OCI-LY7 (cell line): ENCODE measurements at regions not wholly inside any gene's neighbourhood (a gene's known extent, or its start where the extent isn't known, plus 50 kb on each side); places are given as distances from the start of the nearest gene placed in this dataset.

ENCODE experiments used
- BruUV-seq: library from RNA; stranded (reverse); fragments of 400-500 nt; replicated peaks from 2 replicates; lab custom pipeline; 2021; lab: Mats Ljungman, UMichigan
- CTCF ChIA-PET: fragments of 300-600 bp; sonication (Branson Sonifier 250); formaldehyde crosslinking; loops from one replicate; lab custom pipeline; 2022; ENCODE audit warnings: antibody characterized with exemption; ENCODE audit not compliant: unreplicated experiment; lab: Charles Lee
- POLR2A ChIA-PET: fragments of 300-600 bp; sonication (Branson Sonifier 250); formaldehyde crosslinking; loops from one replicate; lab custom pipeline; 2022; ENCODE audit warnings: antibody characterized with exemption; lab: Charles Lee
- DNase-seq: peaks from one replicate; pipeline ENCODE4 v3.0.0-alpha.2; 2015; ENCODE audit warnings: low spot score
- H2AFZ ChIP-seq: fragments of 200-600 bp; sonication (generic), shearing (Covaris generic); 2 replicates; pipeline ENCODE4 v1.6.1; 2014; ENCODE audit warnings: mild to moderate bottlenecking, antibody characterized with exemption, low read length, moderate library complexity
- H3K27ac ChIP-seq: fragments of 200-600 bp; sonication (generic); 2 replicates; pipeline ENCODE4 v1.5.1; 2014; ENCODE audit warnings: mixed run types, low read depth, mild to moderate bottlenecking, moderate library complexity, low read length, inconsistent platforms; ENCODE audit not compliant: poor library complexity, severe bottlenecking
- H3K36me3 ChIP-seq: fragments of 200-600 bp; sonication (generic); 2 replicates; pipeline ENCODE4 v1.6.1; 2014; ENCODE audit warnings: mild to moderate bottlenecking, antibody characterized with exemption, low read length, moderate library complexity, mixed read lengths; ENCODE audit not compliant: insufficient read depth
- H3K4me1 ChIP-seq: fragments of 200-600 bp; sonication (generic); 2 replicates; pipeline ENCODE4 v1.5.1; 2014; ENCODE audit warnings: mild to moderate bottlenecking, low read length; ENCODE audit not compliant: insufficient read depth, poor library complexity, severe bottlenecking
- H3K4me2 ChIP-seq: fragments of 200-600 bp; sonication (generic); 2 replicates; pipeline ENCODE4 v1.6.1; 2014; ENCODE audit warnings: mild to moderate bottlenecking, low read length
- H3K4me3 ChIP-seq: fragments of 200-600 bp; sonication (generic); 2 replicates; pipeline ENCODE4 v1.5.1; 2014; ENCODE audit warnings: mild to moderate bottlenecking, low read depth, low read length; ENCODE audit not compliant: poor library complexity, severe bottlenecking
- H3K79me2 ChIP-seq: fragments of 200-600 bp; sonication (generic); 2 replicates; pipeline ENCODE4 v1.6.1; 2016; ENCODE audit warnings: low read depth, mild to moderate bottlenecking, low read length, moderate library complexity, mixed read lengths; ENCODE audit not compliant: insufficient read depth
- H3K9me2 ChIP-seq: fragments of 200-600 bp; sonication (generic); 2 replicates; pipeline ENCODE4 v1.6.1; 2016; ENCODE audit warnings: mild to moderate bottlenecking, low read length, mixed read lengths; ENCODE audit not compliant: insufficient read depth
- H3K9me3 ChIP-seq: fragments of 200-600 bp; sonication (generic); 2 replicates; pipeline ENCODE4 v1.6.1; 2014; ENCODE audit warnings: mild to moderate bottlenecking, mixed run types, low read length, mixed read lengths
- H4K20me1 ChIP-seq: fragments of 200-600 bp; sonication (generic); 2 replicates; pipeline ENCODE4 v1.6.1; 2014; ENCODE audit warnings: mild to moderate bottlenecking, antibody characterized with exemption, low read length, moderate library complexity, mixed read lengths; ENCODE audit not compliant: insufficient read depth
- CTCF ChIP-seq: fragments of 200-600 bp; sonication (generic); conservative IDR thresholded peaks from 2 replicates; pipeline ENCODE4 v1.5.1; 2014; ENCODE audit warnings: mild to moderate bottlenecking, antibody characterized with exemption, low read length, moderate library complexity, mixed read lengths
- EZH2phosphoT487 ChIP-seq: fragments of 200-600 bp; sonication (generic); IDR thresholded peaks from 2 replicates; pipeline ENCODE4 v1.6.1; 2018; ENCODE audit warnings: low read depth, borderline replicate concordance, mild to moderate bottlenecking, mixed run types, antibody characterized with exemption, low read length, moderate library complexity, mixed read lengths
- intact Hi-C: fragments of 100-400 bp; cut with micrococcal nuclease; formaldehyde crosslinking; loops from one replicate; pipeline ENCODE4 v1.10.0; 2022; ENCODE audit not compliant: unreplicated experiment

DNA sequence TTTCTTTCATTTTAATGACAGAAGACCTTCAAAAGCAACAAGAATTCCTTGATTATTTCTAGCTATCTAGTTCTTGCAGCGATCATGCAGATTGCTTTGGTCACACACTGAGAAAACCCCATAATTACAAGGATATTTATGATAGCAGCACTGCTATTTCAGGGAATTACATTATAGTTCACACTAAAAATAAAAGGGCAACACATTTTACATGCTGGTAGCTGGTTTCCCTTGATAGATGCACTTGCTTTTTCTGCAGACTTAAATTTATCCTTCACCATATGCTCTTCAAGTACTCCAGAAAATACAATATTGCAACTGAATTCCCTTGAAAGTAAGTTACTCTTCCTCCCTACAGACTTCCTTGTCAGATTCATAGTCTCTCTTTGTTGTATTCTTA, 751.1 kb downstream of the CCDC85A start:
- POLR2A ChIA-PET = no interaction called here
- no TSS peak for BruUV-seq
- H3K4me2 ChIP-seq = no peak overlapping the region
- no peaks in the 10 kb centered on the region for H3K36me3 ChIP-seq
- H3K27ac ChIP-seq = no peak overlapping the region
- no peak overlapping the region for H2AFZ ChIP-seq
- no peaks in the 10 kb centered on the region for H3K4me1 ChIP-seq
- no peaks in the 10 kb centered on the region for H3K9me2 ChIP-seq
- H3K4me3 ChIP-seq = no peak overlapping the region
- H4K20me1 ChIP-seq = no peaks in the 10 kb centered on the region
- TF ChIP-seq CTCF (no peak), EZH2phosphoT487 (no peak)
- DNase-seq = no peak
- intact Hi-C loops = no loop called here
- no peaks in the 10 kb centered on the region for H3K79me2 ChIP-seq
- H3K9me3 ChIP-seq = no peaks in the 10 kb centered on the region
- CTCF ChIA-PET = no interaction called here

DNA sequence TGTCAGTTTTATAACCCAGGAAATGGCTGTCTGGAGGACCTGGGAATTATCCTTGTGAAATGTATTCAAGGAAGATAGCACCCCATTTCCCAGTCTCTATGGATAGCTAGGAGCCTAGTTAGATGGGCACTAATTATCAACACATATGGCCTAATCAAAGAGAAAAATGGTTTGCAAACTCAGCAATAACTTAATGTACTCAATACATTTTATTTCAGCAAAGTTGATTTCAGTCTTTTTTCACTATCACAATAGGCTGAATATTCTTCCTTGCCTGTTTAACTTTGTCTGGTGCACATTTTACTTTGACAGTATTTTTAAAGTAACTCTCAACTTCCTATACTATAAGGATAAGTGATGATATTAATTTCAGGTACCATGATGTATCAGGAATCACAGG, 756.3 kb downstream of the CCDC85A start:
- BruUV-seq = no TSS peak
- DNase-seq = no peak
- POLR2A ChIA-PET = no interaction called here
- CTCF ChIA-PET = no interaction called here
- Histone ChIP-seq H4K20me1 (no peaks in the 10 kb centered on the region), H3K27ac (no peak overlapping the region), H3K36me3 (no peaks in the 10 kb centered on the region), H3K4me2 (no peak overlapping the region), H2AFZ (no peak overlapping the region), H3K9me2 (no peaks in the 10 kb centered on the region), H3K4me1 (no peaks in the 10 kb centered on the region), H3K4me3 (no peak overlapping the region), H3K79me2 (no peaks in the 10 kb centered on the region), H3K9me3 (no peaks in the 10 kb centered on the region)
- intact Hi-C loops = no loop called here
- no peak for TF ChIP-seq CTCF
- TF ChIP-seq EZH2phosphoT487 = no peak

DNA sequence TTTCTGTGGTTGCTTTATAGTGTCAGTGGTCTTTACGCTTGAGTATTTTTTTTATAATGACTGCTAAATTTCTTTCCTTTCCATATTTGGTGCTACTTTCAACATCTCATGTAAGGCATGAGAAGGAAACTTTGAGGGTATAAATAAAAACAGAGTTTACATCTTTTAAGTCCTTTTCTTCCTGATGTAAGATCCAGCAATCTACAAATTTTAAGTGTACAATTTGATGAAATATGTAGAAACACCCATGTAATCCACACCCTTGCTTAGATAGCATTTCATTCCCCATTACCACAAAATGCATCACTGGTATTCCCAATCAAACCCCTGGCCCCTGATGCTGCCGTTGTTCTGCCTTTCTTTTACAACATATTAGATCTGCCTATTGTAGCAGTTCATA, 769.1 kb downstream of the CCDC85A start:
- no peak for DNase-seq
- H3K79me2 ChIP-seq = no peaks in the 10 kb centered on the region
- H3K9me3 ChIP-seq = no peaks in the 10 kb centered on the region
- CTCF ChIA-PET = no interaction called here
- H3K4me2 ChIP-seq = no peak overlapping the region
- H3K36me3 ChIP-seq = no peaks in the 10 kb centered on the region
- H3K9me2 ChIP-seq = no peaks in the 10 kb centered on the region
- no peaks in the 10 kb centered on the region for H4K20me1 ChIP-seq
- H3K4me3 ChIP-seq = no peak overlapping the region
- BruUV-seq = no TSS peak
- H2AFZ ChIP-seq = no peak overlapping the region
- intact Hi-C loops = no loop called here
- TF ChIP-seq EZH2phosphoT487 (no peak), CTCF (no peak)
- no peak overlapping the region for H3K27ac ChIP-seq
- POLR2A ChIA-PET = no interaction called here
- H3K4me1 ChIP-seq = no peaks in the 10 kb centered on the region
